Astrocyte (in vitro differentiated cells and primary cell): ENCODE measurements at regions not wholly inside any gene's neighbourhood (a gene's known extent, or its start where the extent isn't known, plus 50 kb on each side); places are given as distances from the start of the nearest gene placed in this dataset.

ENCODE experiments used
- DNase-seq: peaks from one replicate; pipeline ENCODE4 v3.0.0-alpha.2; 2010; ENCODE audit warnings: low read depth
- FAIRE-seq: peaks from 2 replicates; lab custom pipeline; 2011; peaks lifted over from hg19 to GRCh38; lab: Jason Lieb, UNC
- H2AFZ ChIP-seq: 2 replicates; pipeline ENCODE4 v1.6.0; 2012; ENCODE audit warnings: low read depth, low read length, inconsistent platforms
- H3K27ac ChIP-seq: 2 replicates; pipeline ENCODE4 v1.5.1; 2011; ENCODE audit warnings: low read depth, low read length, inconsistent platforms
- H3K27me3 ChIP-seq: 2 replicates; pipeline ENCODE4 v1.6.0; 2011; ENCODE audit warnings: low read length, inconsistent platforms; ENCODE audit not compliant: insufficient read depth
- H3K36me3 ChIP-seq: 2 replicates; pipeline ENCODE4 v1.5.1; 2011; ENCODE audit warnings: low read length, inconsistent platforms; ENCODE audit not compliant: insufficient read depth
- H3K4me1 ChIP-seq: 2 replicates; pipeline ENCODE4 v1.5.1; 2011; ENCODE audit warnings: low read length, inconsistent platforms; ENCODE audit not compliant: insufficient read depth
- H3K4me2 ChIP-seq: 2 replicates; pipeline ENCODE4 v1.6.0; 2012; ENCODE audit warnings: low read length, inconsistent platforms
- H3K4me3 ChIP-seq: 2 replicates; pipeline ENCODE4 v1.5.1; 2011; ENCODE audit warnings: low read depth, mild to moderate bottlenecking, low read length, inconsistent platforms; ENCODE audit not compliant: insufficient read depth
- H3K79me2 ChIP-seq: 2 replicates; pipeline ENCODE4 v1.6.0; 2012; ENCODE audit warnings: mild to moderate bottlenecking, low read length, inconsistent platforms; ENCODE audit not compliant: insufficient read depth
- H3K9ac ChIP-seq: 2 replicates; pipeline ENCODE4 v1.6.0; 2012; ENCODE audit warnings: mild to moderate bottlenecking, low read length, inconsistent platforms
- H3K9me3 ChIP-seq: 2 replicates; pipeline ENCODE4 v1.5.1; 2012; ENCODE audit warnings: low read depth, mild to moderate bottlenecking, low read length, inconsistent platforms; ENCODE audit not compliant: insufficient read depth
- H4K20me1 ChIP-seq: 2 replicates; pipeline ENCODE4 v1.6.0; 2012; ENCODE audit warnings: low read length, inconsistent platforms; ENCODE audit not compliant: insufficient read depth
- H3K27ac Mint-ChIP-seq: one replicate; pipeline ENCODE4 v1.8.0; 2021; ENCODE audit warnings: mild to moderate bottlenecking, mixed read lengths; ENCODE audit not compliant: unreplicated experiment
- H3K27me3 Mint-ChIP-seq: one replicate; pipeline ENCODE4 v1.8.0; 2021; ENCODE audit warnings: low read depth, mixed read lengths; ENCODE audit not compliant: unreplicated experiment
- H3K36me3 Mint-ChIP-seq: one replicate; pipeline ENCODE4 v1.8.0; 2021; ENCODE audit warnings: low read depth, mixed read lengths; ENCODE audit not compliant: unreplicated experiment
- H3K4me1 Mint-ChIP-seq: one replicate; pipeline ENCODE4 v1.8.0; 2021; ENCODE audit warnings: low read depth, mixed read lengths; ENCODE audit not compliant: unreplicated experiment
- H3K4me3 Mint-ChIP-seq: one replicate; pipeline ENCODE4 v1.8.0; 2021; ENCODE audit warnings: mild to moderate bottlenecking, moderate library complexity, mixed read lengths; ENCODE audit not compliant: unreplicated experiment
- H3K9me3 Mint-ChIP-seq: one replicate; pipeline ENCODE4 v1.8.0; 2021; ENCODE audit warnings: mild to moderate bottlenecking, mixed read lengths; ENCODE audit not compliant: unreplicated experiment
- EZH2 ChIP-seq: IDR thresholded peaks from 2 replicates; pipeline ENCODE4 v1.6.1; 2012; ENCODE audit warnings: mild to moderate bottlenecking, low read length, inconsistent platforms; ENCODE audit not compliant: insufficient read depth
- TF ChIP-seq, protein P1 (sequence below): IDR thresholded peaks from 2 replicates; pipeline ENCODE4 v1.5.1; 2011; ENCODE audit warnings: low read depth, mild to moderate bottlenecking, inconsistent platforms, low read length, moderate library complexity; ENCODE audit not compliant: insufficient read depth

DNA sequence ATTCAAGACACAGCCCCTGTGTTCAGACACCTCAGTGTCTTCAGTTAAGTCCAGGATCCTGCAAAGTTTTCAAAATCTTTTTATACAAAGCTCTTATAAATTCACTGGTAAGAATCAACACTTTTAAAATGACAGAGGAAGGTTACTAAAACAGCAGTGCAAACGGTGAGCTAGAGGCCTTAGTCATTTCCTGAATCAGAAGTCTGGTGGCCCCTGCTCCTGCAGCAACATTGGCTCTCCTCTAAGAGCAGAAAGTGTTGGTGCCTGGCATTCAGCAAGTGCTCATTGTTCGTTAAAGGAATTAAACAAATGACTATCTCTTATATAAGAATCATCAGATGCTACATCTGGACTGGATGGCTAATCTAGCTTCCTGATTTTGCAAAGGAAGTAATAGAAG lies 282.9 kb downstream of the PTGER3 start:
- H2AFZ ChIP-seq: no peak overlapping the region
- H3K36me3 ChIP-seq: no peaks in the 10 kb centered on the region
- H3K27me3 ChIP-seq: no peaks in the 10 kb centered on the region
- Mint-ChIP-seq H3K36me3 (no peaks in the 10 kb centered on the region), H3K9me3 (peaks cover 10% of the 10 kb centered on the region), H3K27ac (no peak overlapping the region), H3K4me1 (peaks cover 20% of the 10 kb centered on the region), H3K27me3 (no peaks in the 10 kb centered on the region), H3K4me3 (no peak overlapping the region)
- TF ChIP-seq EZH2: no peak
- TF ChIP-seq, protein P1, sequence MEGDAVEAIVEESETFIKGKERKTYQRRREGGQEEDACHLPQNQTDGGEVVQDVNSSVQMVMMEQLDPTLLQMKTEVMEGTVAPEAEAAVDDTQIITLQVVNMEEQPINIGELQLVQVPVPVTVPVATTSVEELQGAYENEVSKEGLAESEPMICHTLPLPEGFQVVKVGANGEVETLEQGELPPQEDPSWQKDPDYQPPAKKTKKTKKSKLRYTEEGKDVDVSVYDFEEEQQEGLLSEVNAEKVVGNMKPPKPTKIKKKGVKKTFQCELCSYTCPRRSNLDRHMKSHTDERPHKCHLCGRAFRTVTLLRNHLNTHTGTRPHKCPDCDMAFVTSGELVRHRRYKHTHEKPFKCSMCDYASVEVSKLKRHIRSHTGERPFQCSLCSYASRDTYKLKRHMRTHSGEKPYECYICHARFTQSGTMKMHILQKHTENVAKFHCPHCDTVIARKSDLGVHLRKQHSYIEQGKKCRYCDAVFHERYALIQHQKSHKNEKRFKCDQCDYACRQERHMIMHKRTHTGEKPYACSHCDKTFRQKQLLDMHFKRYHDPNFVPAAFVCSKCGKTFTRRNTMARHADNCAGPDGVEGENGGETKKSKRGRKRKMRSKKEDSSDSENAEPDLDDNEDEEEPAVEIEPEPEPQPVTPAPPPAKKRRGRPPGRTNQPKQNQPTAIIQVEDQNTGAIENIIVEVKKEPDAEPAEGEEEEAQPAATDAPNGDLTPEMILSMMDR: no peak
- no peaks in the 10 kb centered on the region for H3K79me2 ChIP-seq
- no peaks in the 10 kb centered on the region for H4K20me1 ChIP-seq
- DNase-seq (peak; percentile 6), FAIRE-seq (no peak)
- no peaks in the 10 kb centered on the region for H3K4me1 ChIP-seq
- no peak overlapping the region for H3K9ac ChIP-seq
- H3K4me2 ChIP-seq: no peak overlapping the region
- H3K9me3 ChIP-seq: no peaks in the 10 kb centered on the region
- H3K4me3 ChIP-seq: no peak overlapping the region
- no peak overlapping the region for H3K27ac ChIP-seq

DNA sequence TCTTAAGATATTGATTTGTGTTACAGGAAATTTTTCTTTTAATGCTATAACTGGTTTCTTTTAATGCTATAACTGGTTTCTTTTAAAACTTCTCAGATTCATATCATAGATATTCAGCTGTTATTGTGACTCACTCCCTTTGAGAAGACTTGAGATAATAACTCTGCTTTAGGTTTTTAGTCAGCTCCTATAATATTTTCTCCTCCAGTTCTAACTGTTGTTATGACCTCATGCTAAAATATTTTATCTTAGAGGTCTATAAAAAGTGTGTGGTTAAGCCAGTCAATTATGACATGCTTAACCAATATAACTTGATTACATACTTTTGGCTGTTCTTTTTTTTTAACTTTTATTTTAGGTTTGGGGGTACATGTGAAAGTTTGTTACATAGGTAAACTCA lies 280.2 kb downstream of the PTGER3 start:
- H3K9me3 Mint-ChIP-seq: peaks cover 24% of the 10 kb centered on the region

DNA sequence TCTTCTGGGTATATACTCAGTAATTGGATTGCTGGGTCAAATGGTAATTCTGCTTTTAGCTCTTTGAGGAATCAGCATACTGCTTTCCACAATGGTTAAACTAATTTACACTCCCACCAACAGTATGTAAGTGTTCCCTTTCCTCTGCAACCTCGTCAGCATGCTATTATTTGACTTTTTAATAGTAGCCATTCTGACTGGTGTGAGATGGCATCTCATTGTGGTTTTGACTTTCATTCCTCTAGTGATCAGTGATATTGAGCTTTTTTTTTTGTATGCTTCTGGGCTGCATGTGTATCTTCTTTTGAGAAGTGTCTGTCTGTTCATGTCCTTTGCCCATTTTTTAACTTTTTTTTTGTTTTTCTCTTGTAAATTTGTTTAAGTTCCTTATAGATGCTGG lies 279.4 kb downstream of the PTGER3 start:
- Histone ChIP-seq H3K4me1 (no peaks in the 10 kb centered on the region), H3K9ac (no peak overlapping the region), H3K4me2 (no peak overlapping the region), H2AFZ (no peak overlapping the region), H3K27me3 (no peaks in the 10 kb centered on the region), H3K27ac (no peak overlapping the region), H3K9me3 (no peaks in the 10 kb centered on the region), H3K79me2 (no peaks in the 10 kb centered on the region), H3K36me3 (no peaks in the 10 kb centered on the region), H3K4me3 (no peak overlapping the region), H4K20me1 (no peaks in the 10 kb centered on the region)
- H3K9me3 Mint-ChIP-seq: peaks cover 24% of the 10 kb centered on the region
- no peaks in the 10 kb centered on the region for H3K36me3 Mint-ChIP-seq
- H3K27me3 Mint-ChIP-seq: no peaks in the 10 kb centered on the region
- H3K4me1 Mint-ChIP-seq: peaks cover 18% of the 10 kb centered on the region
- FAIRE-seq (no peak), DNase-seq (no peak)
- H3K27ac Mint-ChIP-seq: no peak overlapping the region
- TF ChIP-seq EZH2: no peak
- TF ChIP-seq, protein P1: no peak
- H3K4me3 Mint-ChIP-seq: no peak overlapping the region

More for the DNA sequence above, 280.2 kb downstream of the PTGER3 start:
- Mint-ChIP-seq H3K36me3 (no peaks in the 10 kb centered on the region), H3K27ac (no peak overlapping the region), H3K4me3 (no peak overlapping the region), H3K4me1 (peaks cover 18% of the 10 kb centered on the region), H3K27me3 (no peaks in the 10 kb centered on the region)
- Histone ChIP-seq H4K20me1 (no peaks in the 10 kb centered on the region), H3K4me2 (no peak overlapping the region), H3K36me3 (no peaks in the 10 kb centered on the region), H3K9me3 (no peaks in the 10 kb centered on the region), H3K79me2 (no peaks in the 10 kb centered on the region), H3K27me3 (no peaks in the 10 kb centered on the region), H2AFZ (no peak overlapping the region), H3K4me1 (no peaks in the 10 kb centered on the region), H3K27ac (no peak overlapping the region), H3K9ac (no peak overlapping the region), H3K4me3 (no peak overlapping the region)
- DNase-seq (peak; percentile 20), FAIRE-seq (no peak)
- TF ChIP-seq, protein P1: no peak
- no peak for TF ChIP-seq EZH2
